ENCODE measurements at regions not wholly inside any gene's neighbourhood (a gene's known extent, or its start where the extent isn't known, plus 50 kb on each side); places are given as distances from the start of the nearest gene placed in this dataset.

GRCh38 chr5:62112689-62113228 is 193.2 kb upstream of the KIF2A start:
- no peak overlapping the region for H3K4me3 ChIP-seq
- H3K27me3 ChIP-seq, result peaks cover 0 to 5% (median 0%) of the 10 kb centered on the region in 7 donors
- 54 to 55% methylated on average over 2 of the region's 2 CpGs for WGBS, 2 donors
- H3K4me1 ChIP-seq, result no peaks in the 10 kb centered on the region
- ATAC-seq (no peak), DNase-seq (no peak)
- H3K27ac ChIP-seq, result no peak overlapping the region
- no peaks in the 10 kb centered on the region for H3K36me3 ChIP-seq
- intact Hi-C loops (cut with DNase I), result no loop called here
- no peak for TF ChIP-seq CTCF (IDR thresholded peaks at IDR 0.05)
- H3K9me3 ChIP-seq, result peaks cover 0 to 3% (median 0%) of the 10 kb centered on the region in 11 donors

- 33 to 63% methylated on average over 2 of the region's 2 CpGs for whole genome bisulfite sequencing, 2 donors
- H3K27me3 ChIP-seq, result peaks cover 0 to 5% (median 0%) of the 10 kb centered on the region in 7 donors
- ATAC-seq, result no peak
- no peak for DNase-seq
- no peaks in the 10 kb centered on the region for H3K4me1 ChIP-seq
- H3K27ac ChIP-seq, result no peak overlapping the region
- peaks cover 0 to 3% (median 0%) of the 10 kb centered on the region in 11 donors for H3K9me3 ChIP-seq
- no peak overlapping the region for H3K4me3 ChIP-seq
- intact Hi-C loops (cut with DNase I), result no loop called here
- no peak for TF ChIP-seq CTCF (IDR thresholded peaks at IDR 0.05)
- no peaks in the 10 kb centered on the region for H3K36me3 ChIP-seq
Measured at GRCh38 chr5:62115014-62115413, 191.0 kb upstream of the KIF2A start.

- Histone ChIP-seq H3K4me3 (no peak overlapping the region), H3K4me1 (no peaks in the 10 kb centered on the region), H3K9me3 (peaks cover 0 to 3% (median 0%) of the 10 kb centered on the region in 11 donors), H3K27ac (no peak overlapping the region), H3K36me3 (no peaks in the 10 kb centered on the region), H3K27me3 (peaks cover 0 to 6% (median 0%) of the 10 kb centered on the region in 7 donors)
- DNase-seq, result no peak
- ATAC-seq, result no peak
- intact Hi-C loops (cut with DNase I), result no loop called here
- 71 to 76% methylated on average over 6 of the region's 6 CpGs for WGBS, 2 donors
- no peak for TF ChIP-seq CTCF (IDR thresholded peaks at IDR 0.05)
Measured at GRCh38 chr5:62124266-62124665, 181.7 kb upstream of the KIF2A start.

GRCh38 chr5:62126090-62126489 is 179.9 kb upstream of the KIF2A start:
- DNase-seq, result no peak
- intact Hi-C loops (cut with DNase I), result no loop called here
- Histone ChIP-seq H3K36me3 (no peaks in the 10 kb centered on the region), H3K27me3 (no peaks in the 10 kb centered on the region), H3K4me3 (no peak overlapping the region), H3K27ac (no peak overlapping the region), H3K9me3 (no peaks in the 10 kb centered on the region), H3K4me1 (no peaks in the 10 kb centered on the region)
- TF ChIP-seq CTCF (IDR thresholded peaks at IDR 0.05), result no peak
- no peak for ATAC-seq
- WGBS, 2 donors, result 50 to 57% methylated on average over 2 of the region's 2 CpGs
